Tongue (tissue), 1 donor: ENCODE measurements at regions not wholly inside any gene's neighbourhood (a gene's known extent, or its start where the extent isn't known, plus 50 kb on each side); places are given as distances from the start of the nearest gene placed in this dataset.
A peak's percentile ranks its signal among the peaks of the same experiment; 100 is the strongest.
"Not testable (repeated sequence)": the region's sequence is repeated elsewhere in the genome, so short reads cannot be mapped to it uniquely, and the experiment has no call there.

Experiments used
- DNase-seq: peaks from one replicate; pipeline ENCODE4 v3.0.0-alpha.2; 2015

DNA sequence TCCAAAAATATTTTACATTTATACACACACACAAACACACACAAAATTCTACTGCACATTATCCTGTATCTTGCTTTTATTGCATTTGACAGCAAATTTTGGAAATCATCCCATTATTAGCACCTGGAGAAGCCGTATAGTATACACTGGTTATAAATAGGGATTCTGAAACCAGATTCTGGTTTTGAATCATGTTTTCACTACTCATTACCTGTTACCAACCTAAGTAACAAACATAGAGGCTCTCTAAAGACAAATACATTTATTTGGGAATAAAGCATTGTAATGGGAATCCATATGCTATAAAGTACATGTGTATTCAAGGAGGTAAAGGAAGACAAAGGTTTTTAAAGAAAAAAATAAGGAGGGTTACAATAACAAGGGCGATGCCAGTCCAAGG is 106.8 kb downstream of the OR2B2 start:
- DNase-seq, result no peak

DNA sequence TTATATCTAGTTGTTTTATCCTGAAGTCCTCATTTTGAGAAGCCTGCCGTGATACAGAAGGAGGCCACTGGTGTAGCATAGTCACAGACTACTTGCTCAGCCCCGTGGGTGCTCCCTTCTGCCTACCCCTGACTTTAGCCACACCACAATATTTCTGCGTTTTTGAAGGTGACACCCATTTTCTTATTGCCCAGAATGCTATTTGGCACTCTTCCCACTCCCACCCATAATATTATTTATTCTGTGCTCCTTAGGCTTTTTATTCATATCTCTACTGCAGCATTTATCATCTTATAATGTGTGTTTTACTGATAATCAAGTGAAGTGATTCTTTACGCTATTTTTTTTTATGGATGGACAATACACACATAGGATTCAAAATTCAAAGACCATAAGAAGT is 107.3 kb downstream of the OR2B2 start:
- no peak for DNase-seq

DNA sequence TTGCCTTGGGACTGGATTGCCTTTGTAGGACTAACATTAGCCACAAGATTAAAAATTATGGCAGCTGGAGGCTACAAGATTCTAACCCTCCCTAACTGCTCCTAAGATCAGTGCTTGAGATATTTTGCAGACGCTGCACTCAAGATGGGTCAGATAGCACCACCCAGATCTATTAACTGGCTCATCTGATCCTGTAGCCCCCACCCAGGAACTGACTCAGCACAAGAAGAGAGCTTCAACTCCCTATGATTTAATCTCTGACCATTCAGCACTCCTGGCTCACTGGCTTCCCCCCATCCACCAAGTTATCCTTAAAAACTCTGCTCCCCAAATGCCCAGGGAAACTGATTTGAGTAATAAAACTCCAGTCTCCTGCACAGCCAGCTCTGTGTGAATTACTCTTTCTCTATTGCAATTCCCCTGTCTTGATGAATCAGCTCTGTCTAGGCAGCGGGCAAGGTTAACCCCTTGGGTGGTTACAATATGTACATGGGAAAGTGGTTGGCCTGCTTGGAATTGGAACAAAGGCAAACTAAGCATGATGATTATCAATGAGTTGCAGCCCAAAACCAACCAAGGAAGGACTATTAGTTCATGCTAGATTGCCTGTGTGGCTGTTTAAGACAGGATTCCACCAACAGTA is 111.3 kb downstream of the OR2B2 start:
- no peak for DNase-seq

DNA sequence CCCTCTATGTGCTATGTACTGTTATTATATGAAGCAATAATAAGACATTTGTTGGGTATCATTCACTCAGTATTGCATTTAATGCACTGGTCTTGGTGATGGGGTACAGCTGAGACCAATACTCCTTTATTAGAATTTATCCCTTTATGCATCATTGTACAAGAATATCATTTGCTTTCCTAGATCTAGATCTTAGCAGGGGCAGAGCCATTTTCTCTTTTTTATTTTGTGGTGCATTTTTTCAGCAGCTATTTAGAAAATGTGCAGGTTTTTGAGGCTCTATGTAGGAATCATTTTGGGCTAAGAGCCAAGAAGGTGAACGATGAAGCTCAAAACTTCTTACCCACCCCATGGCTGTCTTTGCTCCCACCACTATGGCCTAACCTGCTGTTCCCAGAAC is 114.2 kb downstream of the OR2B2 start:
- DNase-seq, result no peak

DNA sequence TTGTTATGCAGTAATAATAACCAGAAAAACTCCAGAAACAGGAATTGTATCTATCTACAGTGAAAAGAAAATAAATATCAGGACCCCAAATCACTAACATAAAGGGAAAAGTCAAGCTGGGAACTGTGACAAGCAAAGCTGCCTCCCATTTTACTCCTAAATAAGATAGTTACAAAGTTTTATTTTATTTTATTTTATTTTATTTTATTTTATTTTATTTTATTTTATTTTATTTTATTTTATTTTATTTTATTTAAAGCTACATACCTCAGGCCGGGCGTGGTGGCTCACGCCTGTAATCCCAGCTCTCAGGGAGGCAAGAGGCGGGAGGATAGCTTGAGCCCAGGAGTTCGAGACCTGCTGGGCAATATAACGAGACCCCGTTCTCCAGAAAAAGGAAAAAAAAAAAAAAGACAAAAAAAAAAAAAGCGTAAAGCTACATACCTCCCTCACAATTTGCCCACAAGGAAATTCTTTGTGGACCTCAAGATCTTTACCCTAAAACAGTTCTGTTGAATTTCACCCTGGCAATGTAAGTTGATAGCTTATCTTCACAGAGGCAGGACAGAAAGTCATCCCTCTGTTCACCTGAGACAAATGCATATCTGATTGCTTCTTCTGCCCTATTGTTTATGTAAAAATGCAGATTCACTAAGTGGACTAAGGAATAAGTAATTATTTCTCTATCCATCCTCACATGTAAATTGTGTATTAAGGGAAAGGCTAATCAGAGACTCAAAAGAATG is 115.3 kb downstream of the OR2B2 start:
- DNase-seq, result not testable (repeated sequence)

DNA sequence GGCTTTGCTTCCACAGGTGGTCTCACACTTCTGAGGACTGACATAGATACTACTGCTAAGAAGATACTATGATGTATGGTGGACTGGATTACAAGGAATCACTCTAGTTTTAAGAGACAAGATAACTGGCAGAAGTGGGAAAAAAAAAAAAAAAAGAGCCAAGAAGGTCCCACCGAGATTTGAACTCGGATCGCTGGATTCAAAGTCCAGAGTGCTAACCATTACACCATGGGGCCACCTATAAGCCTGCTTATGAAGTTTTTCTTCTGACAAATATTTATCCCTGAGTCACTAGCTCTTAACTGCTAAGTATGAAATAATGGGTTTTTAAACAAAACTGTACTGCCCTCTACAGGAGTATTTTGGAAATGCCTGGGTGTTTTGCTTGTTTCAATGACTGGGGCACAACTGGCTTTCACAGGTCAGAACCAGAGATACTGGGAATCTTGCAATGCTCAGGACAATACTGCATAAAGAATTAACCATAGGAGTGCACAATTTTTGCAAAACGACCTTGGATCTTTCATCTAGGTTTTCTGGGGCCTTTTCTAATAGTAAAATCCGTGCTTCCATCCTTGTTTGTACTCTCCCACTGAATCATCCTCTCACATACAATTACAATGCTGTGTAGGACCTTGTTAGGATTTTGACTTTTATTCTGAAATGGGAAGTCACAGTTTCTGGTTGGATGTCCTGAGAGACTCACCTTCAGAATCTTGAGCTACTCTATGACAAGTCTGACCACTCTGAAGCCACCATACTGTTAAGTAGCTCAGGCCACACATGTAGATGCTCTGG is 116.3 kb downstream of the OR2B2 start:
- DNase-seq, result peak; percentile 96

DNA sequence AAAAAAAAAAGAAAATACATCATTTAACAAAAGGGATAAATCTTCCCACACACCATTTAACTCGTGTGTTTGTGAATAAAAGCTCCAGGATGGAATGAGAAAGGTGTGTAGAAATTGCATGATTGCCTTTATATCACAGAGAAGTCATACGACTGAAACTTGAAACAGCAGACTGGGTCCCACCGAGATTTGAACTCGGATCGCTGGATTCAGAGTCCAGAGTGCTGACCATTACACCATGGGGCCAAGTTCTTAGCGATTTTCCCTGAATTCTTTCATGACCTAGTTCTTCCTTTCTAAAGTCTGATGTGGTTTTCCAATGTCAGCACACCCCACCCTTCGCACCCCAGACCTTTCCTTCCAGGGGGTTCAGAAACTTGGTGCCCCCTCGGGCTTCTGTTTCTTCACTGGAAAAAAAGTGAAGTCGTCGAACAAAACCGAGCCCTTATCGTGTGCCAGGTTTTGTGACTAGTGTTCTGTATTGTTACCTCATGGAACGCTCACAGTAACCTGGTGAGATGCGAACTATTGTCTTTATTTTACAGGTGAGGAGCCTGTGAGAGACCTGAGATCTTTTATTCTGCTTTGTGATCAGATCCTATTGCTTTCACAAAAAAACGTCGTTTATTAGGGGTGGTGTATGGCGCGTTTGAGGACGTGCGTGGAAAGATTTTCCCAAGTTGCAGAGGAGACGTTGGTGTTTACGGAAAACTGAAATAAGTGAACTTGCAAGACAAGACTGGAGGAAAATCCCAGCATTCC is 120.8 kb downstream of the OR2B2 start:
- DNase-seq, result peak; percentile 89

DNA sequence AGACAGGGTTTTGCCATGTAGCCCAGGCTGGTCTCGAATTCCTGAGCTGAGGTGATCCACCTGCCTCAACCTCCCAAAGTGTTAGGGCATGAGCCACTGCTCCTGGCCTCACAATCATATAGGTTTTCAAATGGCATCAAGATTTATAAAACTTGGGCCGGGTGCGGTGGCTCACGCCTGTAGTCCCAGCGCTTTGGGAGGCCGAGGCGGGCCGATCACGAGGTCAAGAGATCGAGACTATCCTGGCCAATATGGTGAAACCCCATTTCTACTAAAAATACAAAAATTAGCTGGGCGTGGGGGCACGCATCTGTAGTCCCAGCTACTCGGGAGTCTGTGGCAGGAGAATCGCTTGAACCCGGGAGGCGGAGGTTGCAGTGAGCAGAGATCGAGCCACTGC is 123.8 kb downstream of the OR2B2 start:
- DNase-seq, result not testable (repeated sequence)

DNA sequence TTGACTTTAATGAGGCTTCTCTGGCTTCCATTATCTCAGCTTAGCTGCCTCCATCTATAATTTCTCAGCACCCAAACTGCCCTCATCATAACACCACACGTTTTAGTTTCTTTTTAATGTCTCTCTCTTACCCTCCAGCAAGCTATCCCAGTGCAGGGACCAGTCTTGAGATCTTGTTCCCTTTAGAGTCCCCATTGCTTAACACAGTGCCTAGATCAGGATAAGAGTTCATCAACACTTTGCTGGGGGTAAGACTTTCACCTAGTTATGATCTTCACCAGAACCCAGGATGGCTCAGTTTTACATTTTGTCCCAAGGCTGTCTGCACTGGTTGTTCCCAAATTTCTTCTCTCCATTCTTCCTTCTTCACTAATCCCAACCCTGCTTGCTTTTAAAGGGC is 126.1 kb downstream of the OR2B2 start:
- DNase-seq, result no peak

DNA sequence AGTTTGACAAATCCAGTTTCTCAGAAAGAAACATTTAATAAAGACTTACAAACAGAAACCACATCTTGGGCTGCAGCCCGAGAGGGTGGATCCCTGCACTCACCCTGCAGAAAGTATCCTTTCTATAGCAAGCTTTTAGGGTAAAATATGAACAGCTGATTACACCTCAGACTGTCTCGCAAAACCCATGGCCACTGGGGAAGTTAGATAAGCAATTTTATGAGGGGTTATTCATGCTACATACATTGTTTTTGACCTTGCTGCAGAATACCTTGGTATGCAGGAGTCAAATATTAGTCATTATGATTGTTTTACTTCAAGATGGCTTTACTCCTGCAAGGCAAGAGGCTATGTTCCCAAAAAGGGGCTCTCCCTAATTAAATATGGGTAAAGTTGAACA is 126.9 kb downstream of the OR2B2 start:
- no peak for DNase-seq

DNA sequence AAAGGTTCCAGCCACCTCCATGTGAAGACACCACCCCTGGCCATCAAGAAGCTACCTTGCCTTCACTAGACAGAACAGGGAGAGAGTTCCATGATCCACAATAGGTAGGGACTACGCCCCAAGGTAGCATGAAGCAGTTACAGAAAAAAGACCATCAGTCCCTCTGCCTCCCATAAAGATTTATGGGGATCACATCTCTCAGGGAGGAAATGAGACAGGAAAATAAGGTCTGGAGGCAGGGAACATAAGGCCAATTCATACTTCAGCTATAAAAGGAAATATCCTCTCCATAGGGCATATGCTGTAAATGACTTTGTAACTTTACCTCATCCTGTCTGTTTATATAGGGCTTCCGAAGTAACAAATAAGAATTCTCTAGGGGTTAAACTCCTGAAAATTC is 129.4 kb downstream of the OR2B2 start:
- no peak for DNase-seq

DNA sequence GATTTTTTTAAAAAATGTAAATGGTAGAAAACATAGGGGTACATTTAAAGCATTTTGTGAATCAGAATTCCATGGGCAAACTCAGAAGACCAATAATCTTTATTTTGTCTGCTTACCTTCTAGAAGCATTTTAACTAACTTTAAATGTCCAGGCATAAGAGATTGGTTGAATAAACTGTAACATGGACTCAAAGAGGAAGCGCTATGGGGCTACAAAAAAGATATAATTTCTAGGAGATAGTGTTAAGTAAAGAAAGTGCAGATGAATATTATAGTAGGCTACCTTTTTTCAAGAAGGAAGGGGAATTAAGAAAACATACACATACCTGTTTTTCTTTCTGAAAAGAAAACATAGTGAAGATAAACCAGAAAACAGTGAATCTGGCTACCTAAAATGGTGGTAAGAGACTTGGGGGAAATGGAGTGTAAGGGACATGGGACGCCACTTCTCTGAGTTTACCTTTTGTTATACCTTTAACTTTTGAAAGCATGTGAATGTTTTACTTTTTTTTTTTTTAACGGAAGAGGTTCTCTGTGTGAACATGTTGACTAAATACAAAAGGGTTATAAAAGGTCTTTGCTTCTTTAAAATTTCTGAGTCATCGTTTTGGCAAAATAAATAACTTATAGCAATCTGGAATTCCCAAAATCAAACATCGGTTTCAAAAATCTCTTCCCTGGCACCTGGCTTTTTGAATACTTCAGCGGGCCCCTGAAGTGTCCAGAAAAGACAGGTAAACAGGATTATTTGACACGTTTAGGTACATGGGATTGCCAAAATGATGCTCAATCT is 133.4 kb downstream of the OR2B2 start:
- no peak for DNase-seq

DNA sequence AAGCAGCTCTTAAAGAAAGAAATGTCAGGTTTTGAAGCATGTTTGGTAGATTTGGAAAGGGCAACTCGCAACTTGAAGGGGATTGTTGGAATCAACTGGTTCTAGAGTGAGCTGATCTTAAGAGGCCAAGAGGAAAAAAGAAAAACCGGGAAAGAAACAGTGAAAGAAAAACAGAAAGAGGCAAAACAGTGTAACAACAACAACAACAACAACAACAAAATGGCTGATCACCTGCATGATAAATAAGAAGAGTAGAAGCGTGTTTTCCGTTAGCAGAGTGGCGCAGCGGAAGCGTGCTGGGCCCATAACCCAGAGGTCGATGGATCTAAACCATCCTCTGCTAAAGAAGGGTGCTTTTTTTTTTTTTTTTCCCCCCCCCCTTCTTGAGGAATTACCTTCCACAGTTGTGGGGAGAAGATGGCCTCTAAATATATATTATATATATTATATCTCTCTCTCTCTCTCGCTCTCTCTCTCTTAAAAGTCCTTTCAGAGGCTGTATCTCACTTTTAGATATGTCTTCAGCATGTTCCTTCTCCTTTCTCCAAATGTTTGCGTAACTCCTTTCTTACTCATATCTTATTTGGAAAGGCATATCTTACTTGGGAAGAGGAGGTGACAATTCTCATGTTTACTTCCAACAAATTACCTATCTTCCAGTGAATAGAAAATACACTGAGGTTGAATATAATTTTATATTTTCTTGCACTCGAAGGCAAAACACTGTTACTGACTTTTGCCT is 134.4 kb downstream of the OR2B2 start:
- peak; percentile 31 for DNase-seq

DNA sequence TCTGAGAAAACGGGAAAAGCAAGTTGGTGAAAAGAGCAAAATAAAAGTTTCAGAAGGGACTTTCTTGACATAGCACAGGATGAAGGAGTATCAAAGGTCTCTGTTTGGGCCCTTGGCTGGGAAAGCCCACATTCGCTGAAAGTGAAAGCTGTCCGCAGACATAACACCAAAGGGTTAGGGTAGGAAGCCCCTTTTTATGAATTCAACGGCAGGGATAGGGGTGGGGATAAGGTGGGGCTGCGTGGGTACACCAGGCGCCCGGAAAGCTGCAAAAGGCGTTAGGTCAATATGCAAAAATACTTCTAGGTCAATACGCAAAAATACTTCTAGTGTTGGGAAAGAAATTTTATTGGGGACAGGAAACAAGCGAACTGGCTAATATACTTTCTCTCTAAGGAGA is 135.1 kb downstream of the OR2B2 start:
- no peak for DNase-seq

DNA sequence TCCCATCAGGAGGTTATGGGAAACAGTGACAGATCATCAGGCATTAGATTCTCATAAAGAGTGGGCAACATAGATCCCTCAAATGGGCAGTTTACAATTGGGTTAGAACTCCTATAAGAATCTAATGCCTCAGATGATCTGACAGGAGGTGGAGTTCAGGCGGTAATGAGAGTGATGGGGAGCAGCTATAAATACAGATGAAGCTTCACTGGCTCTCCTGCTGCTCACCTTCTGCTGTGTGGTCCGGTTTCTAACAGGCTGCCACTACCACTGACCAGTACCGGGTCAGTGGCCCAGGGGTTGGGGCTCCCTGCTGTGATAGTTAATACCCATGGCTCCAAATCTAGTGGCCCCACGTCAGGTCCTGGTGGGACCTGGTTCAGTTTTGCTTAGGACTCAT is 135.7 kb downstream of the OR2B2 start:
- no peak for DNase-seq

DNA sequence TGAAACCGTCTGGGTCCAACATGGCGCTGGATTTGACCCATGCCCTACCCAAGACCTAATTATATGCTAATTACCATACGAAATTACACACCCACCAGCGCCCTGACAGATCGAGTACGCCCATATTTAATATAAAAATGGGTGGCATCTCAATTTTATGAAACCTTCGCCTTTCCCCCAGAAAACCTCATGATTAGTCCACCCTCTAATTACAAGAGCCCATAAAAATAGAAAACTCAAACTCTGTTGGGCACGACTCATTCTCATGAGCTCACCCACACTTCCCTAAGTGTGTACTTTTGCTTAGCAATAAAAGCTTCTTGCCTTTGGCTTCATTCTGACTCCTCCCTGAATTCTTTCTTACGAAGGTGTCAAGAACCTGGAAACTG is 136.4 kb downstream of the OR2B2 start:
- DNase-seq, result no peak

DNA sequence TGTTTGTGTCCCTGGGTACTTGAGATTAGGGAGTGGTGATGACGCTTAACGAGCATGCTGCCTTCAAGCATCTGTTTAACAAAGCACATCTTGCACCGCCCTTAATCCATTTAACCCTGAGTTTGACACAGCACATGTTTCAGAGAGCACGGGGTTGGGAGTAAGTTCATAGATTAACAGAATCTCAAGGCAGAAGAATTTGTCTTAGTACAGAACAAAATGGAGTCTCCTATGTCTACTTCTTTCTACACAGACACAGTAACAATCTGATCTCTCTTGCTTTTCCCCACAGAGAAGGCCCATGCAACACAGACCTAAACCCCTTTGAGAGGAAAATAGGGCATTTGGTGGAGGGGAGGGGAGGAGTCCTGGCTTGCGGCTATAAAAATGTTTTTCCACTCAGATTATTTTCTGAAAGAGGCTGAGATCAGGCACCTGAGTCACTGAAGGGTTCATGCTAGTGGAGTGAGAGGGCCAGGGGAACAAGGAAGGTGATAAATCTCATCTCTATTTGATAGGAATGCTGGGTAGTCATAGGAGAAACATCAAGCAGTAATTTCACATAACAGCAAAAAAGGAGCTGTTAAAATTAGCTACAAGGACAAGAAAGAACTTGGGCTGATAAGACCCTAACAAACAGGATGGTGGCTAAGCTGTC is 136.9 kb downstream of the OR2B2 start:
- not testable (repeated sequence) for DNase-seq

DNA sequence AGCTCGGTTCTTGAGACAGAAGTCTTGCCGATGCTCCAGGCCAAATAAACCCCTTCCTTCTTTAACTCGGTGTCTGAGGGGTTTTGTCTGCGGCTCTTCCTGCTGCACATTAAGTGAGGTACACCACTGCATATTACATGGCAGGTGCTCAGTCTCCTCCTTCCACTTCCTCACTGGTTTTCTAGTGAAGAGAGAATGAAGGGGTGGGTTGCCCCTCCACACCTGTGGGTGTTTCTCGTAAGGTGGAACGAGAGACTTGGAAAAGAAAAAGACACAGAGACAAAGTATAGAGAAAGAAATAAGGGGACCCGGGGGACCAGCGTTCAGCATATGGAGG is 138.0 kb downstream of the OR2B2 start:
- DNase-seq, result not testable (repeated sequence)

DNA sequence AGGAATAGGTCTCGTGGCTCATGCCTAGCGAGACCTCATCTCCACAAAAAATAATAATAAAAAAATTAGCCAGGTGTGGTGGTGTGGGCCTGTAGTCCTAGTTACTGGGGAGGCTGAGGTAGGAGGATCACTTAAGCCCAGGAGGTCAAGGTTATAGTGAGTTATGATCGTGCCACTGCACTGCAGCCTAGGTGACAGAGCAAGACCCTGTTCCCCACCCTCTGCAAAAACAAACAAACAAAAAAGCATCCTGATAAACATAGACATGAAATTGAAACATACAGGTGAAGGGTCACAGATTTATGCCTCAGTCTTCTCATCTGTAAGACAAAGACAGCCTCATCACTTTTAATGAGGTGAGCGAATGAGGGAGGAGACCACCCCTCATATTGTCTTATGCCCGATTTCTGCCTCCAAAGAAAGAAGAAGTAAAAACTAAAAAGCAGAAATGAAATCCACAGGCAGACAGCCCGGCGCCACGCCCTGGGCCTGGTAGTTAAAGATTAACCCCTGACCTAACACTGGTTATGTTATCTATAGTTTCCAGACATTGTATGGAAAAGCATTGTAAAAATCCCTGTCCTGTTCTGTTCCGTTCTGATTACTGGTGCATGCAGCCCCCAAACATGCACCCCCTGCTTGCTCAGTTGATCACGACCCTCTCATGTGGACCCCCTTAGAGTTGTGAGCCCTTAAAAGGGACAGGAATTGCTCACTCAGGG is 138.5 kb downstream of the OR2B2 start:
- not testable (repeated sequence) for DNase-seq
